GM23338 (cell line): ENCODE measurements at regions not wholly inside any gene's neighbourhood (a gene's known extent, or its start where the extent isn't known, plus 50 kb on each side); places are given as distances from the start of the nearest gene placed in this dataset.

Experiments
- ATAC-seq: fragments of 200-7000 bp; cut with Tn5 transposase; 3 replicates; pipeline ENCODE4 v1.9.1; 2020
- DNase-seq: peaks from one replicate; pipeline ENCODE4 v3.0.0-alpha.2; 2015; ENCODE audit warnings: low spot score
- H2AFZ ChIP-seq: fragments of 200-600 bp; sonication (generic); 2 replicates; pipeline ENCODE4 v1.8.0; 2016; ENCODE audit warnings: antibody characterized with exemption, mild to moderate bottlenecking, moderate library complexity
- H3F3A ChIP-seq: fragments of 200-600 bp; sonication (generic); replicated peaks from 2 replicates; pipeline ENCODE4 v1.8.0; 2017; ENCODE audit warnings: antibody characterized with exemption, mixed run types, low read depth
- H3K27ac ChIP-seq: fragments of 200-600 bp; sonication (generic); 2 replicates; pipeline ENCODE4 v1.6.1; 2016; ENCODE audit warnings: low read depth
- H3K27me3 ChIP-seq: fragments of 200-600 bp; sonication (generic); 2 replicates; pipeline ENCODE4 v1.8.0; 2016; ENCODE audit warnings: mild to moderate bottlenecking, mixed run types, moderate library complexity; ENCODE audit not compliant: insufficient read depth
- H3K36me3 ChIP-seq: fragments of 200-600 bp; sonication (generic); 2 replicates; pipeline ENCODE4 v1.8.0; 2016; ENCODE audit warnings: mild to moderate bottlenecking; ENCODE audit not compliant: insufficient read depth
- H3K4me1 ChIP-seq: fragments of 200-600 bp; sonication (generic); 2 replicates; pipeline ENCODE4 v1.8.0; 2016; ENCODE audit warnings: mild to moderate bottlenecking, moderate library complexity; ENCODE audit not compliant: insufficient read depth
- H3K4me2 ChIP-seq: fragments of 200-600 bp; sonication (generic); 2 replicates; pipeline ENCODE4 v1.7.1; 2017; ENCODE audit warnings: mixed run types
- H3K4me3 ChIP-seq: fragments of 200-600 bp; sonication (generic); 2 replicates; pipeline ENCODE4 v1.6.1; 2016; ENCODE audit warnings: mixed run types
- H3K79me2 ChIP-seq: fragments of 200-600 bp; sonication (generic); replicated peaks from 2 replicates; pipeline ENCODE4 v1.8.0; 2017; ENCODE audit warnings: mild to moderate bottlenecking; ENCODE audit not compliant: insufficient read depth
- H3K9me2 ChIP-seq: fragments of 200-600 bp; sonication (generic); 2 replicates; pipeline ENCODE4 v1.8.0; 2017; ENCODE audit not compliant: insufficient read depth
- H4K20me1 ChIP-seq: fragments of 200-600 bp; sonication (generic); replicated peaks from 2 replicates; pipeline ENCODE4 v1.8.0; 2017; ENCODE audit warnings: mild to moderate bottlenecking; ENCODE audit not compliant: insufficient read depth
- H3K27ac Mint-ChIP-seq: 2 replicates; pipeline ENCODE4 v1.8.0; 2020; ENCODE audit warnings: inconsistent platforms, mild to moderate bottlenecking, moderate library complexity, mixed read lengths
- H3K27me3 Mint-ChIP-seq: 3 replicates; pipeline ENCODE4 v1.8.0; 2022; ENCODE audit warnings: low read depth, mild to moderate bottlenecking, moderate library complexity, mixed read lengths, inconsistent platforms; ENCODE audit not compliant: insufficient read depth, poor library complexity
- H3K36me3 Mint-ChIP-seq: 3 replicates; pipeline ENCODE4 v1.8.0; 2021; ENCODE audit warnings: low read depth, mild to moderate bottlenecking, inconsistent platforms, moderate library complexity, mixed read lengths
- H3K4me1 Mint-ChIP-seq: 3 replicates; pipeline ENCODE4 v1.8.0; 2020; ENCODE audit warnings: mild to moderate bottlenecking, inconsistent platforms, mixed read lengths
- H3K4me3 Mint-ChIP-seq: 3 replicates; pipeline ENCODE4 v1.8.0; 2021; ENCODE audit warnings: moderate library complexity, mild to moderate bottlenecking, inconsistent platforms, mixed read lengths
- H3K9me3 Mint-ChIP-seq: 3 replicates; pipeline ENCODE4 v1.8.0; 2020; ENCODE audit warnings: moderate library complexity, mild to moderate bottlenecking, inconsistent platforms, mixed read lengths
- CREB1 ChIP-seq: fragments of 250-450 bp; sonication (Bioruptor Pico); IDR thresholded peaks from 2 replicates; pipeline ENCODE4 v1.5.0; 2020; ENCODE audit warnings: low read depth, mild to moderate bottlenecking, moderate library complexity
- CTCF ChIP-seq, 2 experiments: fragments of 200-600 bp in 1 of 2; sonication (generic) in 1 of 2; conservative IDR thresholded peaks; 2 replicates each; pipeline versions ENCODE4 v1.5.1 to v1.6.1; 2016 to 2017; ENCODE audit warnings: antibody characterized with exemption in 2 of 2, low read depth in 2 of 2, mild to moderate bottlenecking in 2 of 2, moderate library complexity in 1 of 2
- EZH2 ChIP-seq: fragments of 200-600 bp; sonication (generic); IDR thresholded peaks from one replicate; pipeline ENCODE4 v1.8.0; 2017; ENCODE audit warnings: antibody characterized with exemption, mild to moderate bottlenecking, low read depth; ENCODE audit not compliant: unreplicated experiment
- EZH2phosphoT487 ChIP-seq: fragments of 200-600 bp; sonication (generic); IDR thresholded peaks from one replicate; pipeline ENCODE4 v1.8.1; 2018; ENCODE audit warnings: antibody characterized with exemption; ENCODE audit not compliant: unreplicated experiment
- NANOG ChIP-seq: IDR thresholded peaks from 2 replicates; pipeline ENCODE4 v1.6.1; 2016; ENCODE audit warnings: antibody characterized with exemption, borderline replicate concordance
- POLR2AphosphoS5 ChIP-seq: IDR thresholded peaks from 2 replicates; pipeline ENCODE4 v1.6.1; 2016; ENCODE audit warnings: antibody characterized with exemption, low read depth
- STAT1 ChIP-seq: IDR thresholded peaks from one replicate; pipeline ENCODE4 v1.6.1; 2016; ENCODE audit warnings: antibody characterized with exemption; ENCODE audit not compliant: unreplicated experiment
- ZNF114 ChIP-seq: fragments of 250-450 bp; sonication (Bioruptor Pico); IDR thresholded peaks from 2 replicates; pipeline ENCODE4 v1.5.0; 2020; ENCODE audit warnings: mild to moderate bottlenecking, moderate library complexity
- ZNF331 ChIP-seq: fragments of 250-450 bp; sonication (Bioruptor Pico); IDR thresholded peaks from 2 replicates; pipeline ENCODE4 v1.5.0; 2020; ENCODE audit warnings: low read depth, mild to moderate bottlenecking, moderate library complexity
- TF ChIP-seq, protein P1 (sequence below): IDR thresholded peaks from 2 replicates; pipeline ENCODE4 v1.6.1; 2016; ENCODE audit warnings: antibody characterized with exemption
- TF ChIP-seq, protein P2 (sequence below): IDR thresholded peaks from one replicate; pipeline ENCODE4 v1.6.1; 2018; ENCODE audit warnings: antibody characterized with exemption; ENCODE audit not compliant: unreplicated experiment

- no peaks in the 10 kb centered on the region for H3K36me3 ChIP-seq
- H3K4me2 ChIP-seq = no peak overlapping the region
- ATAC-seq = no peak
- H2AFZ ChIP-seq = no peak overlapping the region
- Mint-ChIP-seq H3K4me3 (no peak overlapping the region), H3K36me3 (peaks cover 5% of the 10 kb centered on the region; the same call in 2 of the 3 replicates), H3K9me3 (peaks cover 13% of the 10 kb centered on the region), H3K27ac (no peak overlapping the region), H3K4me1 (peaks cover 6% of the 10 kb centered on the region; the same call in 2 of the 3 replicates), H3K27me3 (peaks cover 2% of the 10 kb centered on the region)
- TF ChIP-seq ZNF114 (CRISPR knock-in tag) = no peak
- H4K20me1 ChIP-seq = no peaks in the 10 kb centered on the region
- H3F3A ChIP-seq = no peaks in the 10 kb centered on the region
- no peaks in the 10 kb centered on the region for H3K79me2 ChIP-seq
- H3K27me3 ChIP-seq = no peaks in the 10 kb centered on the region
- no peaks in the 10 kb centered on the region; the same call in none of the 2 replicates for H3K4me1 ChIP-seq
- no peak for DNase-seq
- H3K27ac ChIP-seq = no peak overlapping the region
- H3K4me3 ChIP-seq = no peak overlapping the region
- 0 out of 2 replicates have a peak, but pooled peaks cover 2% of the 10 kb centered on the region for H3K9me2 ChIP-seq
Observed at GRCh38 chr15:31822463-31822862, 207.9 kb upstream of the CHRNA7 start.

DNA sequence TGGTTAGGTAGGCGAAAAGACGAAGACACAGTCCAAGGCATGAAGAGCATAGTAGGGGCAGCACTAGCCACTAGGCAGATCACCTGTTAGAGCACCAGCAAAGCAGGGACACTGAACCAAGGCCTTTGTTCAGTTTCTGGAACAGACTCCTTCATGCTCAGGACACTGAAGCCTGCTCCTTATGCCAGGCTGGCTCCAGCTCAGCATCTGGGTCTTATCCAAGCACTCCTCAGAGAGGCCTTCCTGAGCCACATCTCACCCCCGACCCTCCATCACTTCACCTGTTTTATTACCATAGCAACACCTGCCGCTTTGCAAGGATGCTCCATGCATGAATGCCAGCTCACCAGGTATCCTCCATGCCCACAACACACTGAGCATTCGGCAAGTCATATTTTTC lies 206.3 kb upstream of the CHRNA7 start:
- H2AFZ ChIP-seq = no peak overlapping the region
- no peak for ATAC-seq
- Mint-ChIP-seq H3K36me3 (peaks cover 9% of the 10 kb centered on the region; the same call in 2 of the 3 replicates), H3K27me3 (peaks cover 2% of the 10 kb centered on the region), H3K4me3 (no peak overlapping the region), H3K27ac (no peak overlapping the region), H3K4me1 (peaks cover 6% of the 10 kb centered on the region; the same call in 2 of the 3 replicates), H3K9me3 (peaks cover 13% of the 10 kb centered on the region)
- no peak overlapping the region for H3K4me2 ChIP-seq
- DNase-seq = no peak
- no peaks in the 10 kb centered on the region for H3K27me3 ChIP-seq
- H3K27ac ChIP-seq = no peak overlapping the region
- no peaks in the 10 kb centered on the region for H3K36me3 ChIP-seq
- H3K4me3 ChIP-seq = no peak overlapping the region
- no peaks in the 10 kb centered on the region for H3K79me2 ChIP-seq
- H3K9me2 ChIP-seq = 0 out of 2 replicates have a peak, but pooled peaks cover 2% of the 10 kb centered on the region
- no peaks in the 10 kb centered on the region; the same call in none of the 2 replicates for H3K4me1 ChIP-seq
- no peaks in the 10 kb centered on the region for H4K20me1 ChIP-seq
- H3F3A ChIP-seq = no peaks in the 10 kb centered on the region
- TF ChIP-seq EZH2phosphoT487 = no peak
- TF ChIP-seq ZNF114 (CRISPR knock-in tag) = no peak
- TF ChIP-seq, protein P1, sequence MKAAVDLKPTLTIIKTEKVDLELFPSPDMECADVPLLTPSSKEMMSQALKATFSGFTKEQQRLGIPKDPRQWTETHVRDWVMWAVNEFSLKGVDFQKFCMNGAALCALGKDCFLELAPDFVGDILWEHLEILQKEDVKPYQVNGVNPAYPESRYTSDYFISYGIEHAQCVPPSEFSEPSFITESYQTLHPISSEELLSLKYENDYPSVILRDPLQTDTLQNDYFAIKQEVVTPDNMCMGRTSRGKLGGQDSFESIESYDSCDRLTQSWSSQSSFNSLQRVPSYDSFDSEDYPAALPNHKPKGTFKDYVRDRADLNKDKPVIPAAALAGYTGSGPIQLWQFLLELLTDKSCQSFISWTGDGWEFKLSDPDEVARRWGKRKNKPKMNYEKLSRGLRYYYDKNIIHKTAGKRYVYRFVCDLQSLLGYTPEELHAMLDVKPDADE = no peak
- TF ChIP-seq STAT1 = no peak
- no peak for TF ChIP-seq NANOG
- TF ChIP-seq ZNF331 (CRISPR knock-in tag) = no peak
- no peak for TF ChIP-seq EZH2
- TF ChIP-seq POLR2AphosphoS5 = no peak
- TF ChIP-seq, protein P2, sequence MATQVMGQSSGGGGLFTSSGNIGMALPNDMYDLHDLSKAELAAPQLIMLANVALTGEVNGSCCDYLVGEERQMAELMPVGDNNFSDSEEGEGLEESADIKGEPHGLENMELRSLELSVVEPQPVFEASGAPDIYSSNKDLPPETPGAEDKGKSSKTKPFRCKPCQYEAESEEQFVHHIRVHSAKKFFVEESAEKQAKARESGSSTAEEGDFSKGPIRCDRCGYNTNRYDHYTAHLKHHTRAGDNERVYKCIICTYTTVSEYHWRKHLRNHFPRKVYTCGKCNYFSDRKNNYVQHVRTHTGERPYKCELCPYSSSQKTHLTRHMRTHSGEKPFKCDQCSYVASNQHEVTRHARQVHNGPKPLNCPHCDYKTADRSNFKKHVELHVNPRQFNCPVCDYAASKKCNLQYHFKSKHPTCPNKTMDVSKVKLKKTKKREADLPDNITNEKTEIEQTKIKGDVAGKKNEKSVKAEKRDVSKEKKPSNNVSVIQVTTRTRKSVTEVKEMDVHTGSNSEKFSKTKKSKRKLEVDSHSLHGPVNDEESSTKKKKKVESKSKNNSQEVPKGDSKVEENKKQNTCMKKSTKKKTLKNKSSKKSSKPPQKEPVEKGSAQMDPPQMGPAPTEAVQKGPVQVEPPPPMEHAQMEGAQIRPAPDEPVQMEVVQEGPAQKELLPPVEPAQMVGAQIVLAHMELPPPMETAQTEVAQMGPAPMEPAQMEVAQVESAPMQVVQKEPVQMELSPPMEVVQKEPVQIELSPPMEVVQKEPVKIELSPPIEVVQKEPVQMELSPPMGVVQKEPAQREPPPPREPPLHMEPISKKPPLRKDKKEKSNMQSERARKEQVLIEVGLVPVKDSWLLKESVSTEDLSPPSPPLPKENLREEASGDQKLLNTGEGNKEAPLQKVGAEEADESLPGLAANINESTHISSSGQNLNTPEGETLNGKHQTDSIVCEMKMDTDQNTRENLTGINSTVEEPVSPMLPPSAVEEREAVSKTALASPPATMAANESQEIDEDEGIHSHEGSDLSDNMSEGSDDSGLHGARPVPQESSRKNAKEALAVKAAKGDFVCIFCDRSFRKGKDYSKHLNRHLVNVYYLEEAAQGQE = no peak
- no peak for TF ChIP-seq CREB1 (CRISPR knock-in tag)
- no peak for TF ChIP-seq CTCF (conservative IDR thresholded peaks at IDR 0.05; ENCODE audit: low read depth in 2 of 2)
